HG03469 (cell line): ENCODE measurements at regions not wholly inside any gene's neighbourhood (a gene's known extent, or its start where the extent isn't known, plus 50 kb on each side); places are given as distances from the start of the nearest gene placed in this dataset.
"Not testable (repeated sequence)": the region's sequence is repeated elsewhere in the genome, so short reads cannot be mapped to it uniquely, and the experiment has no call there.

ENCODE experiments used
- ATAC-seq: cut with Tn5 transposase; IDR thresholded peaks from one replicate; pipeline ENCODE4 v1.9.1; 2021; ENCODE audit warnings: mild to moderate bottlenecking, moderate library complexity, moderate number of reproducible peaks; ENCODE audit not compliant: unreplicated experiment

DNA sequence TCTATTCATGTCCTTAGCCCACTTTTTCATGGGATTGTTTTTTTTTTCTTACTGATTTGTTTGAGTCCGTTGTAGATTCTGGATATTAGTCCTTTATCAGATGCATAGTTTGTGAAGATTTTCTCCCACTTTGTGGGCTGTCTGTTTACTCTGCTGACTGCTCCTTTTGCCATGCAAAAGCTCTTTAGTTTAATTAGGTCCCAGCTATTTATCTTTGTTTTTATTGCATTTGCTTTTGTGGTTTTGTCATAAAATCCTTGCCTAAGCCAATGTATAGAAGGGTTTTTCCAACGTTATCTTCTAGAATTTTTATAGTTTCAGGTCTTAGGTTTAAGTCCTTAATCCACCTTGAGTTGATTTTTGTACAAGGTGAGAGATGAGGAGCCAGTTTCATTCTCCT is 358.9 kb downstream of the ADAMTS20 start:
- not testable (repeated sequence) for ATAC-seq

- not testable (repeated sequence) for ATAC-seq
Observed at GRCh38 chr12:43192442-43192841, 359.6 kb downstream of the ADAMTS20 start.

DNA sequence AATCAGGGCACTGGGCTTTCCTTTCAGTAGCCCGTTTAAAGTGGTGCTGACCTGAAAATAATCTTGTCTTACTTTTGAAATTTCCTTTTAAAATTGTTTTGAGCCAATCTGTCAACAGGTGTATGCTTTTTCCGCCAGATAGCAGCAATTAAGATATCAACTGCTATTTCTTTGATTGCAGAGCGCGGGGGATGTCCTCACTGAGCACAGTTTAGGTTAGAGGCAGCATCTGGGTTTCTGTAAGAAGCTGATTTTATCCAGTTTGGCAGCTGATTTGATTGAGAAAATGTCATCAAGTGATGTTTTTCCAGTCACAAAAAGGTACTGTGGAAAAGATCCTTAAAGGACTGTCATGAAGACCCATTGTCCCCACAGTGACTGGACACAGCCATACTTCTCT is 371.8 kb downstream of the ADAMTS20 start:
- ATAC-seq = no peak

DNA sequence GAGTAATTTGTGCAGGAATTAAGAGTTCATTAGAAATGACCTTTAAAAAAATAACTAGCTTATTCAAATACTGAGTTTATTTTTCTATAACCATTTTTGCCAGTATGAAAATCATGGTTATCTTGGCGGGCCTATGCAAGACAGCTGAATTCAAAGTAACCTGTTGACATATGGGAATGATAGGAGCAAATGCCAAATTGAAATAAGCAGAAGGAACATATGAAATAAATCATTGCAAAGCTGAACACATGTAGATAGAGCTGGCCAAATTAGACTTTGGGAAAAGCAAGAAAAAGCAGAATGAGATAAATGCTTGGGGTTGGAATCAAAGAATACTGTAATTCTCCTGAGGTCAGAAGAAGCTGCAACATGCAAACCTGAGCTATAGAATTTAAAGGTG is 372.5 kb downstream of the ADAMTS20 start:
- ATAC-seq = no peak

GRCh38 chr12:43177276-43177675 is 374.7 kb downstream of the ADAMTS20 start:
- no peak for ATAC-seq

- no peak for ATAC-seq
Observed at GRCh38 chr12:43169115-43169681, 382.8 kb downstream of the ADAMTS20 start.

GRCh38 chr12:43167691-43168090 is 384.3 kb downstream of the ADAMTS20 start:
- no peak for ATAC-seq

DNA sequence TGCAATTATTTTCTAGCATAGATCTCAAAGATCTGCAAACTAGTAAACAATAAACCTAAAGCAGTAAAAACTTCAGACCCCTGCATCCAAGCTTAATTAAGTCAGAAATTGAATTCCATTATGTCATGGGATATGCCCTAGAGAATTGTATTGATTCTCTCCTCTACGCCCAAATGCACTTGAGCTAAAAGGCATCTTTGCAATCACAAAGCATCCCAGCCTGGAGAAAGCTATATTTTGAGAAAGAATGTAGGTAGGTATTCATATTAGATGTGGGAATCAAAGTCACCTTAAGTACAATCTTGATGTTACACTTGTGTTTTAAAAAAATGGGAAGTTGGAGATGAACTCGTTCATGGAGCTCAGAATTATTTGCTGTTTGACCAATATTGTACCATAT is 386.7 kb downstream of the ADAMTS20 start:
- ATAC-seq = no peak

DNA sequence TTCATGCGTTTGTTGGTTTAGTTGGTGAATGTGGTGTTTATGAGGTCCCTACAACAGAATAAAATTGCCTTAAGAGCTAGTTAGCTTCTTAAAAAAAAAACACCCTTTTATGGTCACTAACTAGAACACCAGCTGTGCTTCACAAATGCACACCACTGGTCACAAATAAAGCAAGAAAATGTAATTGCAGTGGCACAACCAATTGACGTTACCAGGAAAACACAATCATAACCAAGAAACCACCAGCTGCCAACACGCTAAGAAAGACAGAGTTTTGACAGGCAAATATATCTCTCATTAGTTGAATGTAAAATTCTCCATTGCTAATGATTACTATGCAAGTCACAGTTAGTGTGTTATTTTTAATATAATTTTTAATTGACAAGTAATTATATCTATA is 389.9 kb downstream of the ADAMTS20 start:
- ATAC-seq = no peak

GRCh38 chr12:43159506-43159905 is 392.5 kb downstream of the ADAMTS20 start:
- ATAC-seq = no peak

- ATAC-seq = no peak
Observed at GRCh38 chr12:43158126-43158525, 393.9 kb downstream of the ADAMTS20 start.

DNA sequence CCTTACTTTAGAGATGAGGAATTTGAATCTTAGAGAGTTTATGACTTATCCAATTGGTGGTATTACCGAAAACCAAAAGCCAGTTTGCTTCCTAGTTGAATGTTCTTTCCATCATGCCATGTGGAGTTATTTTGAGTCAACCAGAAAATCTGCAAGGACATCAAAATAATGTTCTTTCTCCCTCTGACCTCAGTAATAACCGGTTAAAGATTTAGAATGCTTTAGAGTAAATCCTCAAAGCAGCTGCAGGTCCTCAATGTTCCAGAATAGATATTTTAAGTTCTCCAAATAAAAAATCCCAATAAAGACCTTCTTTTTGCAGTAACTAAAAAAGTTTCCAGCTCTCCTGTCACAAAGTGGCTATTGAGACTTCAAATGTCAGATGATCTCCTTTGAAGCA is 396.6 kb downstream of the ADAMTS20 start:
- ATAC-seq = no peak

GRCh38 chr12:43154498-43155045 is 397.4 kb downstream of the ADAMTS20 start:
- ATAC-seq = no peak

DNA sequence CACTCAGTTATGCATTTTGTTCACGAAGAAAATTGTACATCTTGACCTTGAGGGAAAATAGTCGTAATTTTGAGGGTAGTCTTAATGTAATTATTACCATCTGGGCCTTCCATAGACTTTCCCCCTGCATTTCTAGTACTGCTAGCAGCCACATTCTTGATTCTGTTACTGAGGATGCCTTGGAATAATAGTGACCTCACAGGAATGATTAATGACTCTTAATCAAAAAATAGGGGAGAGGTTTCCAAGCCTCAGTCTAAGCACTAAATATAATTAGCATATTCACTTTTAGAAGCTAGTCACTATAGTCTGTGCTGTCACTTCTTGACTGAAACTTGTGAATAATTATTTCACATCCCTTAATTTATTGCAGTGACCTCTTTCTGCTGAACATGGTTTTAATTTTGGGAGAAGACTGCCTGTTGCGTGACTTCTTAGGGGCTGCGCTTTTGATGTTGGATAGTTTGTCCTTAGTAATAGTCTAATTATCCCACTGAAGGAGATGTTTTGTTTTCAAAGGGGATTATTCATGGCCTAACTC is 400.5 kb downstream of the ADAMTS20 start:
- ATAC-seq = no peak

DNA sequence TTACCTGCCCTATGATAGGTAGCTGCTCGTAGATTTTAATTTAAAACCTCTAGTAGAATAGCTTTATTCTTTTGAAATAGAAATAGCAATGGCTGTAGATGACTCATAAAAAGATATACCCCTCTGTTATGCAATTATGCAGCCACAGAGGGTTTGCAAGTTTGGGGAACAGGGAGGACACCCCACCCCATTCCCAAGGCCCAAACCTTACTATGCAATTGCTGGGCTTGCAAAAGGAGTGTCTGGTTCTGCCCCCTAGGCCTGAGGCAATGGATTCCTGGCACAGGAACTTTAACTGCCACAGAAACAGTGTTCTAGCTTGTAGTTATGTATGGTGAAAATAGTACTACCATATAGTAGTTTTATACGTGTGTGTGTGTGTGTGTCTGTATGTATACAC is 403.3 kb downstream of the ADAMTS20 start:
- ATAC-seq = no peak

DNA sequence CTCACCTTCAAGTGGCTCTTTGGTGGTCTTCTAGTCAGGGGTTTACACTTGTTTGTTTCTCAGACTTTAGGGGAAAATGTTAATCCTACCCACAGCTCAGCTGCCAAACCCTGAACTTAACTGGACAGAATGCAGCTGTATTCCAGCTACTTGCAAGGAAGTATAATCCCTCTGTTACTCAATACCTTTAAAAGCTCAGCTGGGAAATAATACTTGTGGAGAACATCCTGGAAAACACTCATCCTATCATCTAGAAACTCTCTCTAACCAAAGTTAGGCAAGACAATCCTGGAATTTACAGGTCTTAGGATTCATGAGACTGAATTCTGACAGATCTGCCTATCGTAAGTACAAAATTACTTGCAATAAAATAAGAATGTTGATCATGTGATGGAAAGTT is 404.1 kb downstream of the ADAMTS20 start:
- ATAC-seq = no peak

GRCh38 chr12:43145481-43145880 is 406.5 kb downstream of the ADAMTS20 start:
- no peak for ATAC-seq

DNA sequence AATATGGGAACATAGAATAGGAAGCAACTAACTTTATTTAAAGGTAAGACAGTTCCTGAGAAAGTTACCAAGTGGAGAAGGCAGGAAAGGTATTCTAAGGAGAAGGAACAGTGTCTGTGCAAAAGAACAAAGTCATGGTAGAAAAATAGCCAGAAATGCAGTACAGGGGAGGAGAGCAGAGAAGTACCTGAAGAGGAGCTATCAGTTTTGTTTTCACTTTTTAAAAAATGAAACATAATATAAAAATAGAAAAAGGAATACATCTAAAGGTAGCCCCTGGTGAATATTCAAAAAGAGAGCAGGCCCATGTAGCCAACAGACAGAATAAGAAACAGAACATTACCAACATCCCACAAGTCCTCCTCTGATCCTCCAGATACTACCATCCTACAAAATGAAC is 408.7 kb downstream of the ADAMTS20 start:
- no peak for ATAC-seq

DNA sequence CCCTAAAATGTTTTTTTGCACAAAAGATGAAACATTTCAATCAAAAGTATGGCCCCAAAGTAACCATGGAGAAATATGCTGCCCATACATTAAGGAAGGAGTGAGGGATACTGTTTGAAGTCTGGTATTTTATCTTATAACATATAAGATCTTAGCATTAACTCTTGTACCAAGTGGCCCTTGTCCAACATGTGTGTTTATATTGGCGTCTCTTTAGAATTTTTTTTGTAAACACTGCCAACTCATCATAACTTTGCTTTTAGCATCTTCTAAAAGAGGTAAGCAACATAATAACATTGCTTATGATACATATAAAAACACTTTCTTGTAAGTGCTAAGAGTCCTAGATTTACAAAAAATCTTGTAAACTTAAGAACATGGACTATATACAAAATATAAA is 419.7 kb downstream of the ADAMTS20 start:
- no peak for ATAC-seq

DNA sequence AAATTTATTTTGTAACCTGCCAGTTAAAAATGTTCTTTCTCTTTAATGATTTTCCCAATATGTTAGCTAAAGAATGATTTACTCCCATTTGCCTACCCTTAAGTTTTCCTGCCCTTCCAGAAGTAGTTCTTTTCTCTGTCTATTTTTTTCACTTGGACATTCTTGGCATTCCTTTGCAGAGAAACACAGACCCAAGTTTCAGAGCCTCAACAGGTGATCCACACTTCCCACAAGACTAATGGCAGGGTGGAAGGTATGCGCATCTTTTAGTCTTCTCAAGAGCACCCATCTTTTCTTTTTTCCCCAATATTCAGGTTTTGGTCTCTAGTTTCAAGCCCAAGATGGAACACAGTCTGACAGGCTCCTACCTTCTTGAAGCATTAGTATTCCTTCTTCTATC is 420.7 kb downstream of the ADAMTS20 start:
- ATAC-seq = no peak

GRCh38 chr12:43127886-43128549 is 424.0 kb downstream of the ADAMTS20 start:
- ATAC-seq = no peak

DNA sequence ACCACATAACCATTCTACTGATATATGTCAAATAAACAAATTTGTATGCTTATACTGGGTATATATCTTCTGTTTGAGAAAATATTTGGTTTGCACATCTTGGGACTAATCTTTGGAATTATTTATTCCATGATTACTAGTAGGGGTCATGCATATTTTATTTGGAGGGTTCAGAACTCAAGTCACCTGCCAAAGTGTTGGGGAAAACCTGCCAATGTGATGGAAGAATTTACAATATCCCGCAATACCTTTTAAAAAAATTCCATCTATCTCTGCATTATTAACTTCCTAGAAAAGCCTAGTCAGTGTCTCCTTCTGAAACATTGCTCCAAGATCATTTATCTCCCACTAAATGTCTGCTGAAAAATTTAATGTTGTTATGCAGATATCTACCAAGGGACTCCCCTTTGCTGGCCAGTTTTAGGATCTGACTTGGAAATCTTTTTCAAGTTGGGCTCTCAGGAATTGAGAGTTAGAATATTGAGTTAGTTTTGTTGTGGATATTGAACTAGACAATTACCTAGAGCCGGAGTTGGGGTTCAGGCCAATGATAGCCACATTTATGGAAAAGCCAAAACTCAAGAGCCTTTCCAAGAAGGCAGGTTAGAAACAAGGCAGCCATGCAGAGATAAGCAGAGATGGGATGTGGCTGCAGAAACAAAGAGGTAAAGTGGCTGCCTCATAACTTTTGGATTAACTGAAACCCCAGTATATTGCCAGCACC is 425.2 kb downstream of the ADAMTS20 start:
- no peak for ATAC-seq
